Effector memory CD8-positive, alpha-beta T cell (primary cell): ENCODE measurements at regions not wholly inside any gene's neighbourhood (a gene's known extent, or its start where the extent isn't known, plus 50 kb on each side); places are given as distances from the start of the nearest gene placed in this dataset.

ENCODE experiments used
- ATAC-seq: fragments of 150-1000 bp; cut with Tn5 transposase; replicated peaks from 2 replicates; pipeline ENCODE4 v1.10.0; 2021; ENCODE audit warnings: mild to moderate bottlenecking, moderate library complexity
- DNase-seq, 3 experiments: peaks; one replicate each; pipeline ENCODE4 v3.0.0; 2021
- H3K27ac Mint-ChIP-seq, 2 donors: one replicate each; pipeline ENCODE4 v1.8.0; 2022; ENCODE audit warnings: mild to moderate bottlenecking in 2 of 2, mixed read lengths in 2 of 2, moderate library complexity in 2 of 2
- H3K27me3 Mint-ChIP-seq, 2 donors: one replicate each; pipeline ENCODE4 v1.8.0; 2022; ENCODE audit warnings: mixed read lengths in 2 of 2
- H3K36me3 Mint-ChIP-seq: one replicate; pipeline ENCODE4 v1.8.0; 2022; ENCODE audit warnings: mild to moderate bottlenecking, moderate library complexity, mixed read lengths; ENCODE audit not compliant: insufficient read depth
- H3K4me1 Mint-ChIP-seq, 2 donors: one replicate each; pipeline ENCODE4 v1.8.0; 2022; ENCODE audit warnings: low read depth in 2 of 2, mixed read lengths in 2 of 2
- H3K4me3 Mint-ChIP-seq, 2 donors: one replicate each; pipeline ENCODE4 v1.8.0; 2022; ENCODE audit warnings: mild to moderate bottlenecking in 2 of 2, mixed read lengths in 2 of 2, moderate library complexity in 2 of 2
- H3K9me3 Mint-ChIP-seq, 2 donors: one replicate each; pipeline ENCODE4 v1.8.0; 2022; ENCODE audit warnings: mixed read lengths in 2 of 2

- DNase-seq (no peak), ATAC-seq (peak; percentile 43)
- Mint-ChIP-seq H3K4me3 (no peak overlapping the region), H3K27me3 (peaks cover 5 to 7% of the 10 kb centered on the region in 2 donors), H3K36me3 (no peaks in the 10 kb centered on the region), H3K4me1 (peaks cover 5 to 6% of the 10 kb centered on the region in 2 donors), H3K27ac (peak overlapping the region in 1 of 2 donors; percentile 13), H3K9me3 (no peaks in the 10 kb centered on the region)
Observed at GRCh38 chr4:113825272-113825671, 63.7 kb upstream of the CAMK2D start.

GRCh38 chr4:113824396-113824795, 62.9 kb upstream of the CAMK2D start:
- H3K27ac Mint-ChIP-seq = no peak overlapping the region
- H3K27me3 Mint-ChIP-seq = peaks cover under 1 to 6% of the 10 kb centered on the region in 2 donors
- H3K4me3 Mint-ChIP-seq = no peak overlapping the region
- H3K9me3 Mint-ChIP-seq = no peaks in the 10 kb centered on the region
- H3K4me1 Mint-ChIP-seq = peaks cover 5 to 6% of the 10 kb centered on the region in 2 donors
- no peaks in the 10 kb centered on the region for H3K36me3 Mint-ChIP-seq
- DNase-seq (no peak), ATAC-seq (no peak)

GRCh38 chr4:113823291-113823659, 61.7 kb upstream of the CAMK2D start:
- no peaks in the 10 kb centered on the region for H3K36me3 Mint-ChIP-seq
- no peak overlapping the region for H3K4me3 Mint-ChIP-seq
- no peak for ATAC-seq
- H3K27me3 Mint-ChIP-seq = no peaks in the 10 kb centered on the region
- no peak for DNase-seq
- peaks cover 5 to 6% of the 10 kb centered on the region in 2 donors for H3K4me1 Mint-ChIP-seq
- no peak overlapping the region for H3K27ac Mint-ChIP-seq
- H3K9me3 Mint-ChIP-seq = no peaks in the 10 kb centered on the region

- H3K27ac Mint-ChIP-seq = no peak overlapping the region
- no peaks in the 10 kb centered on the region for H3K36me3 Mint-ChIP-seq
- H3K9me3 Mint-ChIP-seq = no peaks in the 10 kb centered on the region
- DNase-seq (no peak), ATAC-seq (no peak)
- H3K27me3 Mint-ChIP-seq = no peaks in the 10 kb centered on the region
- H3K4me3 Mint-ChIP-seq = no peak overlapping the region
- H3K4me1 Mint-ChIP-seq = peaks cover 5 to 6% of the 10 kb centered on the region in 2 donors
Observed at GRCh38 chr4:113822555-113823290, 61.2 kb upstream of the CAMK2D start.

- ATAC-seq = no peak
- peaks cover 5 to 6% of the 10 kb centered on the region in 2 donors for H3K4me1 Mint-ChIP-seq
Observed at GRCh38 chr4:113821856-113822255, 60.3 kb upstream of the CAMK2D start.

GRCh38 chr4:113820108-113820507, 58.6 kb upstream of the CAMK2D start:
- Mint-ChIP-seq H3K27ac (no peak overlapping the region), H3K4me3 (no peak overlapping the region), H3K9me3 (no peaks in the 10 kb centered on the region), H3K4me1 (peaks cover 2 to 4% of the 10 kb centered on the region in 2 donors), H3K36me3 (no peaks in the 10 kb centered on the region), H3K27me3 (no peaks in the 10 kb centered on the region)
- DNase-seq = no peak
- no peak for ATAC-seq

More at GRCh38 chr4:113821856-113822255, 60.3 kb upstream of the CAMK2D start:
- Mint-ChIP-seq H3K9me3 (no peaks in the 10 kb centered on the region), H3K36me3 (no peaks in the 10 kb centered on the region), H3K27me3 (no peaks in the 10 kb centered on the region), H3K4me3 (no peak overlapping the region), H3K27ac (no peak overlapping the region)
- DNase-seq = no peak

GRCh38 chr4:113815826-113816225, 54.3 kb upstream of the CAMK2D start:
- ATAC-seq = no peak
- no peak overlapping the region for H3K4me3 Mint-ChIP-seq
- peaks cover 0 to 5% of the 10 kb centered on the region in 2 donors for H3K27me3 Mint-ChIP-seq
- no peaks in the 10 kb centered on the region for H3K4me1 Mint-ChIP-seq
- H3K27ac Mint-ChIP-seq = no peak overlapping the region
- no peaks in the 10 kb centered on the region for H3K9me3 Mint-ChIP-seq
- no peaks in the 10 kb centered on the region for H3K36me3 Mint-ChIP-seq
- DNase-seq = no peak

- no peak overlapping the region for H3K4me3 Mint-ChIP-seq
- DNase-seq (no peak), ATAC-seq (no peak)
- H3K27me3 Mint-ChIP-seq = peaks cover 0 to 5% of the 10 kb centered on the region in 2 donors
- H3K36me3 Mint-ChIP-seq = no peaks in the 10 kb centered on the region
- no peaks in the 10 kb centered on the region for H3K9me3 Mint-ChIP-seq
- H3K27ac Mint-ChIP-seq = no peak overlapping the region
- no peaks in the 10 kb centered on the region for H3K4me1 Mint-ChIP-seq
Observed at GRCh38 chr4:113811359-113811758, 49.8 kb upstream of the CAMK2D start.
